Fibroblast of skin of abdomen (primary cell): ENCODE measurements at regions not wholly inside any gene's neighbourhood (a gene's known extent, or its start where the extent isn't known, plus 50 kb on each side); places are given as distances from the start of the nearest gene placed in this dataset.

Source experiments
- DNase-seq: peaks from one replicate; pipeline ENCODE4 v3.0.0-alpha.2; 2013

- DNase-seq: peak; percentile 44
These were observed 111.9 kb upstream of the GGTLC1 start for GRCh38 chr20:24100370-24101011.

- DNase-seq: peak; percentile 58
These were observed 110.3 kb upstream of the GGTLC1 start for GRCh38 chr20:24098886-24099285.

DNA sequence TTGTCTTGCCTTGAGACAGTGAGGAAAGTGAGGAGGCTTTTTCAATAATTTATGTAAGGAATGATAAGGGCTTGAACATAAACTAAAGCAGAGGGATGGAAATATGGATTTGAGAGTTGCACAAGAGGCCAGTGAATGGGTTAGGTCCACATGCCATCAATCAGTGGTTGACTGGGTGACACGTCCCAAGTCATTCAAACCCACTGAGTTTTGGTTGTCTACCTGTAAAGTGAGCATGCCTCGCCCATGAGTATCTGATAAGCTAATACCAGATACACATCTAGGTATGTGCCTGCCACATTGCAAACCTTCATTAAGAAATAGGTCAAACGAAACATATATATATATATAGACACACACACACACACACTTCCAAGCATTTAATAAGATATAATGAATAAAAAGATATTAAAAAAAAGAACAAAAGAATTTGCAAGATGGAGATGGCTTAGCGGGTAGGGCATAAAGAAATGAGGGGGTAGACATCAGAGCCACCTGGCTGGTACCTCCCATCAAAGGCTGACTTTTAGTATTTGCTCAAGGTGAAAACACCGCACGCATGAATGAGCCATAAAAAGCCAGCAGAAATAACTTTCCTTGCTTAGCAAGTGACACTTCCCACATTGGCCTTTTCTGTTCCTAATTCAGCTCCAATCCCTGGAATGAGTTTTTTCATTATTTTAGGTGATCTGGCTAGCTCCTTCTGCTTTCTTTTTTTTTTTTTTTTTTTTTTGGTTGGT is 109.1 kb upstream of the GGTLC1 start:
- DNase-seq: no peak

GRCh38 chr20:24096864-24097450 is 108.4 kb upstream of the GGTLC1 start:
- no peak for DNase-seq

DNA sequence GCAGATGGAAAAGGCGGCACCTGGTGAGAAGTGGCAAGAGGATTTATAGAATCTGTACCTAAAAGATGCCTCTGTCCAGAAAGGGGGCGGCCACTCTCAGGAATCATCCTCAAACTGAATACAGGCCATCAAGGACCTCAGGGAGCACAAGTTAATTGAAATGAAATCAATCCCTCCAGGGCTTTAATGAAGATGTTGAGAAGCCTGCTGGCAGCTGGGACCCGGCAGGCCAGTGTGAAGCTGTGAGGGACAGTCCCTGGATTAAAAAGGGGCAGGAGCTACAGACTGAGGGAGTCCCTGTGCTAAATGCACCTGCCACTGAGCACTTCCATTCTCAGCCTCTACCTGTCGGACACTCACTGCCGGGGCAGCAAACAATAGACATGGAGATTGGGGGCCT is 107.7 kb upstream of the GGTLC1 start:
- DNase-seq: no peak

GRCh38 chr20:24095756-24096155 is 107.2 kb upstream of the GGTLC1 start:
- no peak for DNase-seq

GRCh38 chr20:24095303-24095702 is 106.7 kb upstream of the GGTLC1 start:
- DNase-seq: no peak

- DNase-seq: no peak
These were observed 101.0 kb upstream of the GGTLC1 start for GRCh38 chr20:24089576-24089975.

- DNase-seq: no peak
These were observed 97.5 kb upstream of the GGTLC1 start for GRCh38 chr20:24086121-24086520.

DNA sequence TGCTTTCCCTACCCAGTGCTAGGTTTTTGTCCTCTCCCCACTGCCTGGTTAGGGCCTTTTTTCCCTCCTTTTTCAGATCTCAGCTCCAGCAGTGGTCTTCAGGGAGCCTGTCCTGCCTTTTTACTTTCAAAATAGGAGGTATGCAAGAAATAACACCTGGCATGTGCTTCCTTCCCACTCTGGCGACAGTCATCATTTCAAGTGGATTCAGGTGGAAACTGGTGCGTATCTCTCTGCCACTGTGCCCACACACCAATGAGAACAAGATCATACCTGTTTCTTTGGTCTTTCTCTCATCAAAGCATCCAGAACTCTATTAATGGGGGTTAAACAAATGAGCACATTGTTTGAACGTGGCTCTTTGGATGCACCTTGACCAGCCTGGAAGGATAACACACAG is 95.7 kb upstream of the GGTLC1 start:
- no peak for DNase-seq

DNA sequence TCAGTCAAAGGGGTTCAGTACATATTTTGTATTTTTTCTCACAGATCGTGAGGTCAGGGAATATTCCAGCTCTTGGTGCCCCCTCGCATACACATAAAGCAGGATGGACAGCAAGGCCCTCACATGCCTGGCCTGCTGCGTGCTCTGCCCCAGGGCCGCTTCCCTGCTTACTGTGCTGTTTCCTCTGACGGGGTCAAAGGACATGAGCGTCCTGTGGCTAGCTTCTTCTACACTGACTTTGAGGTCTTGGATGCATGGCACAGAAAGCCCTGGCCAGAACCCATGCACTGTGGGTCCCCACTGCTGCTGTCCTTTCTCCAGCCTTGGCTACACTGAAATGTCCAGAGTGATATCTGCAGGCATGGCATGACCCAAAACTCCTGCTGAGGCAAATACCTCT is 92.5 kb upstream of the GGTLC1 start:
- DNase-seq: no peak

DNA sequence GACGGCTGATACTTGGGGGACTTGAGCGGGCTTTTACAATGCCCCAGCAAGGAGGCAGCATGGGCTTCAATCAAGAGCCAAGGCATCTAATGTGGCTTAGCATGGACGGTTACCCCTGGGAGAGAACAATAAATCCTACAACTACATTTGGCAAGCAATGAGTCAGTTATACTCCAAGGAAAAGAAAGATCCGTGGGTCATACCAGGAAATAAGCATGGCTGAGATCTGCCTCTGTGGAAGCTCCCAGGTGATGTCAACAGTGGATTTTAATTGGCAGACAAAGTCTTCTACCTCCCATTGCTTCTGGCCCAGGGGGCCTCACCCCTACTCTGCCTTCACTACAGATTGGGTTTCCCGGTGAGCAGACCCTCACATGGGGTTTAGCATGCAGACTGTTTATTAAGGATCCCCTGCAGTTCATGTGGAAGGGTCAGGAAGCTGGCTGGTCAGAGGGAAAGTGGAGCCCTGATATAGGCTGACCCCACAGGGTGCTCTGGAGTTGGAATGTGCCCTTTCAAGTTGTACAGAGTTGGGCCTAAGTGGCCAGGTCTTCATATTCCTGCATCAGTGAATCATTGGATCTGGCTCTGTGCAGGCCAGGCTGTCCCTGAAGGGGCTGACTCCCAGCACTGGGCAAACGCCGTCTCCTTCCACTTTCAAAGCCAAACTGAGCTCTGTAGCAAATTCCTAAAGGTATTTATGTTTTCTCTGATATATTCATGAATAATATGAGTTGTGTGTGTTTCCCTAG is 91.3 kb upstream of the GGTLC1 start:
- no peak for DNase-seq

- no peak for DNase-seq
These were observed 88.6 kb upstream of the GGTLC1 start for GRCh38 chr20:24077145-24077544.

GRCh38 chr20:24070679-24071078 is 82.1 kb upstream of the GGTLC1 start:
- no peak for DNase-seq

DNA sequence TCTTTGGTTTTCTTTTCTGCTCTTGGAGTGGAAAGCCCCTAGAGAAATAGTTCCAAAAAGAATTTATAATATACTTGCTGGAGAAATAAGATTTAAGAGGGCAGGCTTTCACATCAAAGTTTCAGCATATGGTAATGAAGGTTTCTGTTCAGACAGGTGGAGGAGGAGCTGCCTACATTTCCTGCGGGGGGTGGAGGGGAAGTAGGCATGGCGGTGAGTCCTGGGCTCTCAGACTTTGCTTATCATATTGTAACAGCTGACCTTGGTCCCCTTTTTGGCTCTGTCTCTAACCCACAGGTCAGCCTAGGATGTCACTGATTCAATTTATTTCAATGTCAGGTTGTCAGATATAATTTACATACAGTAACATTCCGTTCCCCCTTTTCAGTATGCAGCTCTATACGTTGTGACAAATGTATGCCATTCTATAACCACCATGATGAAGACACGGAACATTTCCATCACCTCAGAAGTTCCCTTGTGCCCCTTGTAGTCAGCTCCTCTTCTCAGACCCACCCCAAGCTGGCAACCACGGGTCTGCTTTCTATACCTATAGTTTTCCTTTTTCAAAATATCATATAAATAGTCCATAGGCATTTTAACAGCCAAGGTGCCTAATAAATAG is 77.6 kb upstream of the GGTLC1 start:
- no peak for DNase-seq

- DNase-seq: no peak
These were observed 76.3 kb upstream of the GGTLC1 start for GRCh38 chr20:24064915-24065314.

DNA sequence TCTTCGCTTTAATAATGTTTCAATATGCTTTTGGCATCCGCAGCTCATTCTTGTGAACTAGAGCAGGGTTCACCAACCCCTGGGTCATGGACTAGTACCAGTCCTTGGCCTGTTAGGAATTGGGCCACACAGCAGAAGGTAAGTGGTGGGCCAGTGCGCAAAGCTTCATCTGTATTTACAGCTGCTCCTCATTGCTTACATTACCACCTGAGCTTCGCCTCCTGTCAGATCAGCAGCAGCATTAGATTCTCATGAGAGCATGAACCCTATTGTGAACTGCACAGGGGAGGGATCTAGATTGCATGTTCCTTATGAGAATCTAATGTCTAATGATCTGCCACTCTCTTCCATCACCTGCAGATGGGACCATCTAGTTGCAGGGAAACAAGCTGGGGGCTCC is 75.5 kb upstream of the GGTLC1 start:
- no peak for DNase-seq

GRCh38 chr20:24063100-24063499 is 74.5 kb upstream of the GGTLC1 start:
- DNase-seq: no peak

- no peak for DNase-seq
These were observed 72.4 kb upstream of the GGTLC1 start for GRCh38 chr20:24060851-24061590.

DNA sequence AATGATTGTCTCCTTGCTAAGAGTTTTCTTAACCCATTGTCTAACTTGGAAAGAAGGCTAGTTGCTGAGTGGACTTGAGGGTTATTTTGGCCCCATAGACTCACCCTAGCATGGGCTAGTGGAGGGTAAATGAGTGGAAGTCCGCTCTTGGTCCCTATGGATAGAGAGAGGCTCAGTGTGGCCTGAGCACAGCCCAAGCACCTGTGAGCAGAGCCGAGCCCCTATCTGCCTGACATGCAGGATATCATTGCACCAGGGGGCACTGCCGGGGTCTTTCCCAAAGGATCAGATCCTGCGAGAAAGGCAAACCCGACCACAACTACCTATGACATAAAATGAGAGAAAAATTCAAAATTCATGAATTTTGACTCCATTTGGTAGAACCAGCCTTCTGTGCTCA is 70.6 kb upstream of the GGTLC1 start:
- DNase-seq: no peak

DNA sequence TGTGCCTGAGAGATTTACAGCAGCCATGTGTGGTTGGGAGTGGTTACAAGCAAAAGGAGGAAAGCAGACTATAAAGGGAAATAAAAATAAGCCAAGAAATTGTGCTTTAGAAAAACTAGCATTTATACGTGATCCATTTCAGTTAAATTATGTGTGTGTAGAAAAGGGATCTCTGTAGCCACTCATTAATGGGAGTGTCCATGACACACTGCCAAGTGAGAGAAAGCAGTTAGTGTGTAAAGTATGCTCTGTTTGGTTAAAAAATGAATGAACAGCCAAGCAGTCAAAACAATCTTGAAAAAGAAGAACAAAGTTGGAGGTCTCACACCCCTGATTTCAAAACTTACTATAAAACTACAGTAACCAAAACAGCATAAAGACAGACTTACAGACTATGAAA is 67.9 kb upstream of the GGTLC1 start:
- DNase-seq: no peak

- DNase-seq: no peak
These were observed 64.2 kb upstream of the GGTLC1 start for GRCh38 chr20:24052599-24053275.
